ENCODE measurements at regions not wholly inside any gene's neighbourhood (a gene's known extent, or its start where the extent isn't known, plus 50 kb on each side); places are given as distances from the start of the nearest gene placed in this dataset.
A peak's percentile ranks its signal among the peaks of the same experiment; 100 is the strongest.

GRCh38 chr12:93020631-93021597 lies 91.8 kb upstream of the EEA1 start (continued):
- TF ChIP-seq EGR2 (tag by site-specific recombination; IDR thresholded peaks at IDR 0.05; ENCODE audit: low read depth) (0 out of 2 replicates have a peak, but pooled peaks have one; percentile 14), ZNF398 (tag by site-specific recombination; IDR thresholded peaks at IDR 0.05) (0 out of 2 replicates have a peak, but pooled peaks have one; percentile 17), ZNF704 (tag by site-specific recombination; IDR thresholded peaks at IDR 0.05) (no peak), PRDM1 (tag by site-specific recombination; IDR thresholded peaks at IDR 0.05) (no peak), ZNF530 (tag by site-specific recombination; IDR thresholded peaks at IDR 0.05; ENCODE audit: low read depth) (no peak), ZNF184 (tag by site-specific recombination; IDR thresholded peaks at IDR 0.05) (no peak), ATF2 (tag by site-specific recombination; IDR thresholded peaks at IDR 0.05; ENCODE audit: low read depth) (no peak), PATZ1 (tag by site-specific recombination; IDR thresholded peaks at IDR 0.05) (0 out of 2 replicates have a peak, but pooled peaks have one; percentile 35)

GRCh38 chr12:93022603-93023340 lies 93.7 kb upstream of the EEA1 start:
- no peak for TF ChIP-seq ZBTB49 (tag by site-specific recombination; IDR thresholded peaks at IDR 0.05; ENCODE audit: low read depth)
- TF ChIP-seq ZNF677 (tag by site-specific recombination; IDR thresholded peaks at IDR 0.05) = no peak
- no peak for TF ChIP-seq ZNF398 (tag by site-specific recombination; IDR thresholded peaks at IDR 0.05)
- no peak for TF ChIP-seq ZNF664 (tag by site-specific recombination; IDR thresholded peaks at IDR 0.05)
- no peak for TF ChIP-seq IKZF3 (tag by site-specific recombination; IDR thresholded peaks at IDR 0.05)
- TF ChIP-seq ZNF433 (tag by site-specific recombination; IDR thresholded peaks at IDR 0.05; ENCODE audit: low read depth) = no peak
- no peak for TF ChIP-seq ZNF394 (tag by site-specific recombination; IDR thresholded peaks at IDR 0.05; ENCODE audit: borderline replicate concordance)
- no peak for TF ChIP-seq ZNF202 (tag by site-specific recombination; IDR thresholded peaks at IDR 0.05; ENCODE audit: borderline replicate concordance)
- no peak for TF ChIP-seq ZNF248 (tag by site-specific recombination; IDR thresholded peaks at IDR 0.05)
- CTCF ChIA-PET = interaction anchor here (0.5 to 1.1 kb wide), 3 partner anchors 20 to 374 kb away, joined by 3 to 5 read pairs (median 5); no protein-coding TSS in a partner anchor
- Histone ChIP-seq H3K27ac (ENCODE audit: extremely low read depth, low read depth, low read length) (no peak overlapping the region), H3K4me1 (ENCODE audit: control insufficient read depth, insufficient read depth, low read length) (no peaks in the 10 kb centered on the region; the same call in 1 of the 2 replicates), H3K4me3 (ENCODE audit: low read depth, low read length) (no peak overlapping the region), H3K36me3 (ENCODE audit: control insufficient read depth in 2 of 2, insufficient read depth in 1 of 2, low read length in 2 of 2) (no peaks in the 10 kb centered on the region), H3K9me3 (ENCODE audit: control insufficient read depth, insufficient read depth, low read depth, low read length) (no peaks in the 10 kb centered on the region)
- POLR2A ChIA-PET = no interaction called here

Measured in HEK293 (cell line).